Left ventricle myocardium inferior (tissue), 1 donor: ENCODE measurements at regions not wholly inside any gene's neighbourhood (a gene's known extent, or its start where the extent isn't known, plus 50 kb on each side); places are given as distances from the start of the nearest gene placed in this dataset.
"Not testable (repeated sequence)": the region's sequence is repeated elsewhere in the genome, so short reads cannot be mapped to it uniquely, and the experiment has no call there.

Experiments
- DNase-seq: peaks from one replicate; pipeline ENCODE4 v3.0.0-alpha.2; 2020
- H3K27ac ChIP-seq: fragments of 200-600 bp; replicated peaks from 2 replicates; pipeline ENCODE4 v1.8.0; 2021
- H3K27me3 ChIP-seq: fragments of 200-600 bp; 2 replicates; pipeline ENCODE4 v1.8.0; 2021; ENCODE audit warnings: low read depth
- H3K36me3 ChIP-seq: fragments of 200-600 bp; 2 replicates; pipeline ENCODE4 v1.8.0; 2021
- H3K4me1 ChIP-seq: fragments of 200-600 bp; 2 replicates; pipeline ENCODE4 v1.8.0; 2021
- H3K4me3 ChIP-seq: fragments of 200-600 bp; 2 replicates; pipeline ENCODE4 v1.8.0; 2021; ENCODE audit warnings: mild to moderate bottlenecking, moderate library complexity
- H3K9me3 ChIP-seq: fragments of 200-600 bp; replicated peaks from 2 replicates; pipeline ENCODE4 v1.8.0; 2021
- intact Hi-C: fragments of 100-400 bp; cut with micrococcal nuclease; formaldehyde crosslinking; loops from one replicate; pipeline ENCODE4 v1.11.0; 2022
- TF ChIP-seq, protein P1 (sequence below): fragments of 200-600 bp; IDR thresholded peaks from 2 replicates; pipeline ENCODE4 v1.8.0; 2021; ENCODE audit warnings: antibody characterized with exemption, mild to moderate bottlenecking, borderline replicate concordance
- donor health status: DM: no; HTN: yes; CAD: no; lungs with severe emphysema.

DNA sequence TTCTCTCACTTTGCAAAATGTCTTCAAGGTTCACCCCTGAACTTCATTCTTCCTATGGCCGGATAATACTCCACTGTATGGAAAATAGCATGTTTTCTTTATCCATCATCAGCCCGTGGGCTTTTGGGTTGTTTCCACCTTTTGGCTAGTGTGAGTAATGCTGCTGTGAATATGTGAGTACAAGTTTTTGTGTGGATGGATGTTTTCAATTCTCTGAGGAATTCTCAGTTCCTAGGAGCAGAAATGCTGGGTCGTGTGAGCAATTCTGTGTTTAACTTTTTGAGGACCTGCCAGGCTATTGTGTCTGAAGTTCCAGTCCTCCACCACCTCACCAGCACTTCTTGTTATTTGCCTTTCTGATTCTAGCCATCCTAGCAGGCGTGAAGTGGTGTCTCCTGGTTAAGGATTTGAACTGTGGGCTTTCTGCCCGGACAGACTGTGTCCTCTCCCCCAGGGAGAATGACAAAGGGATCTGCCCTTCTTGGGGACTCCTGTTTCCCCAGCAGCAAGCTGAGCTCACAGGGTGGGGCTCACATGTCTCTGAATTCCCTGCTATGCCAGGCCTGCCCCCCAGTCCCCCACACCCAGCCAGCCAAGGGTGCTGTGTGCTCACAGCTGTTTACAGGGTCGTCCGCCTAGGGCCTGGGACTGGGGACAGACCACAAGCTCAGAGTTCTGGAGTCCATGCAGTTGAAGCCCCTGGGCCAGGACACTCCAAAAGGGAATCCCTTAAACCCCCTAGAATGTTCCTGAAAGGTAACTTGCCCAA, 92.2 kb upstream of the CIBAR2 start:
- H3K27ac ChIP-seq = no peak overlapping the region
- DNase-seq = no peak
- no peaks in the 10 kb centered on the region for H3K36me3 ChIP-seq
- peaks cover 83% of the 10 kb centered on the region for H3K4me1 ChIP-seq
- no peaks in the 10 kb centered on the region for H3K27me3 ChIP-seq
- no peaks in the 10 kb centered on the region for H3K9me3 ChIP-seq
- TF ChIP-seq, protein P1, sequence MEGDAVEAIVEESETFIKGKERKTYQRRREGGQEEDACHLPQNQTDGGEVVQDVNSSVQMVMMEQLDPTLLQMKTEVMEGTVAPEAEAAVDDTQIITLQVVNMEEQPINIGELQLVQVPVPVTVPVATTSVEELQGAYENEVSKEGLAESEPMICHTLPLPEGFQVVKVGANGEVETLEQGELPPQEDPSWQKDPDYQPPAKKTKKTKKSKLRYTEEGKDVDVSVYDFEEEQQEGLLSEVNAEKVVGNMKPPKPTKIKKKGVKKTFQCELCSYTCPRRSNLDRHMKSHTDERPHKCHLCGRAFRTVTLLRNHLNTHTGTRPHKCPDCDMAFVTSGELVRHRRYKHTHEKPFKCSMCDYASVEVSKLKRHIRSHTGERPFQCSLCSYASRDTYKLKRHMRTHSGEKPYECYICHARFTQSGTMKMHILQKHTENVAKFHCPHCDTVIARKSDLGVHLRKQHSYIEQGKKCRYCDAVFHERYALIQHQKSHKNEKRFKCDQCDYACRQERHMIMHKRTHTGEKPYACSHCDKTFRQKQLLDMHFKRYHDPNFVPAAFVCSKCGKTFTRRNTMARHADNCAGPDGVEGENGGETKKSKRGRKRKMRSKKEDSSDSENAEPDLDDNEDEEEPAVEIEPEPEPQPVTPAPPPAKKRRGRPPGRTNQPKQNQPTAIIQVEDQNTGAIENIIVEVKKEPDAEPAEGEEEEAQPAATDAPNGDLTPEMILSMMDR = no peak
- intact Hi-C loops = no loop called here
- no peak overlapping the region for H3K4me3 ChIP-seq

DNA sequence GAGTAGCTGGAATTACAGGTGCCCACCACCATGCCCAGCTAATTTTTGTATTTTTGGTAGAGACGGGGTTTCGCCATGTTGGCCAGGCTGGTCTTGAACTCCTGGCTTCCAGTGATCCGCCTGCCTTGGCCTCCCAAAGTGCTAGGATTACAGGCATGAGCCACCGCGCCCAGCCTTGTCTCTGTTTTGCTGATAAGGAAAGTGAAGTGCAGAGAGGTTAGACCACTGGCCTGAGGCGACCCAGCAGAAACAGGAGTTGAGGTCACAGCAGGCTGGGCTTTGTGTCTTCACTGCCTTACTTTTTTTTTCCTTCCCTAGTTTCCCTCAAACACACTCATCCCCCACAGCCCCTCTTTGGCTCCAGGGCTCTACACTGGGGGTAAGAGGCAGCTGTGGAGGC, 93.0 kb upstream of the CIBAR2 start:
- DNase-seq, H3K27me3 ChIP-seq, H3K4me3 ChIP-seq, H3K9me3 ChIP-seq, H3K36me3 ChIP-seq, intact Hi-C loops: not testable (repeated sequence)
- Histone ChIP-seq H3K4me1 (peaks cover 83% of the 10 kb centered on the region), H3K27ac (peak overlapping the region; percentile 74)

DNA sequence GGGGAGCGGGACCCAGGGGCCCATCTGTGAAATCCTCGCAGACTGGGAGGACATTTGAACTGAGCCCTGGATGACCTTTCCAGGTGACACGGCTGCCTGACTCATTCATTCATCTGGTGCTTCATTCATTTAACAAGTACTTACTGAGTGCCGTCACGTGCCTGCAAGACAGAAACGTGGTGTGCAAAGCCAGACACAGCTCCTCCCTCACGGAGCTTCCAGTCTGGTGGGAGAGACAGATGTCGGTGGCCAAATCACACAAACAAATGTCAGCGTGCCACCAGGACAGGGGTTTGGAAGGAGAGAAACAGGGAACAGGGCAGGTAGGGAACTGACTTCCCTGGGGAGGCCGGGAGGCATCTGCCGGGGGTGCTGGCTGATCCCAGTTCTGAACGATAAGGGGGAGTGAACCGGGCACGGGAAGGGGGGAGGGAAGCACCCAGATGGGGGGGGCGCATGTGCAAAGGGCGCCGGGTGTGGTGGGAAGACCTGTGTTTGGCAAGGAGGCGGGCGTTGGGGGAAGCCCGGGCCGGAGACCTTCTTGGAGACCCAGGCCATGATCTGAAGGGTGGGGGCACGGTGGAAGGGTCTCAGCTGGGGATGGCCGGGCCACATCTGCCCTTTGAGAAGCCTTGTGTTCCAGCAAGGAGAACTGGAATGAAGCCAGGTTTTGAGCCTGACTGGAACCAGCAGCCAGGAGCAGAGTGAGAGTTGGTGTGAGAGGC, 93.6 kb upstream of the CIBAR2 start:
- DNase-seq = no peak
- TF ChIP-seq, protein P1 = no peak
- intact Hi-C loops = no loop called here
- Histone ChIP-seq H3K9me3 (no peaks in the 10 kb centered on the region), H3K4me1 (peaks cover 83% of the 10 kb centered on the region), H3K27ac (peak overlapping the region; percentile 74), H3K27me3 (no peaks in the 10 kb centered on the region), H3K4me3 (peak overlapping the region; percentile 32), H3K36me3 (no peaks in the 10 kb centered on the region)

DNA sequence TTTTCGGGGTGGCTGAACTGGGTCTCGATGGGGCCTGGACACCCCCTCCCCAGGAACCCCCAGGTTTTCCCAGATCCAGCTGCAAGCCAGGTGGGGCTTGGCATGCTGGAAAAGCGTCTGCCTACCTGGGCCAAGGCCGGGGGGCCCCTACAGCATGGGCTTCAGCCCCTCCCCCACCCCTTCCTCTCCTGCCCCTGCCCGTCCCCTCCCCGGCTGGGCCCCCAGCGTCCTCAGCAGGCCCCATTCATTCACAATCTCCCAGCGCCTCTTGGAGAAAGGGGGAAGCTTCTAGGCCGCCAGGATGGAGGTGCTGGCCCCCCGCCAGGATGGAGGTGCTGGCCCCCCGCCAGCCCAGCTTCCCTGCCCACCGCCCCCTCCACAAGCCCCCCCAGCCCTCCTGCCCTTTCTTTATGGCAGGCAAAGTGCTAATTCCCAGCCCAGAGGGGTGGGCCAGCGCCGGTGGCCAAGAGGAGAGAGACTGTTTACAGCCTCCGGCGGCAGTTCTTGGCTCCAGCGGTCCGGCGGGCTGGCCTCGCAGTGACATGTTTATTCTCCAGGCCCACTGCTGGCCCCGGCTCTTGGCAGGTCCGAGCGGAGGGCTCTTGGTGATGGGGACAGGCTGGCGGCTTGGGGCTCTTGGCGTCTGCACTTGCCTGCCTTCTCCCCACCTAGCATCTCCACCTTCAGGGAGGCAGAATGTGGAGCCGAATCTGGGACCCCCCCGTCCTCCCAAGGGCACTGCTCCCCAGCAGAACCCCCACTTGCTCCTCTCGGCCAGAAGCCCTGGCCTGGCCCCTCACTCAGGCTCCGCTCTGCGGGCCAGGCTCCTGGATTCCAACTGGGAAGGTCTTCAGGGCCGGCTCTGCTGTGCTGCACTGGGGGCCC, 94.4 kb upstream of the CIBAR2 start:
- no peaks in the 10 kb centered on the region for H3K36me3 ChIP-seq
- no peaks in the 10 kb centered on the region for H3K9me3 ChIP-seq
- H3K27me3 ChIP-seq = no peaks in the 10 kb centered on the region
- intact Hi-C loops = no loop called here
- peak overlapping the region; percentile 74 for H3K27ac ChIP-seq
- H3K4me1 ChIP-seq = peaks cover 78% of the 10 kb centered on the region
- TF ChIP-seq, protein P1 = no peak
- peak; percentile 79 for DNase-seq
- peak overlapping the region; percentile 32 for H3K4me3 ChIP-seq

DNA sequence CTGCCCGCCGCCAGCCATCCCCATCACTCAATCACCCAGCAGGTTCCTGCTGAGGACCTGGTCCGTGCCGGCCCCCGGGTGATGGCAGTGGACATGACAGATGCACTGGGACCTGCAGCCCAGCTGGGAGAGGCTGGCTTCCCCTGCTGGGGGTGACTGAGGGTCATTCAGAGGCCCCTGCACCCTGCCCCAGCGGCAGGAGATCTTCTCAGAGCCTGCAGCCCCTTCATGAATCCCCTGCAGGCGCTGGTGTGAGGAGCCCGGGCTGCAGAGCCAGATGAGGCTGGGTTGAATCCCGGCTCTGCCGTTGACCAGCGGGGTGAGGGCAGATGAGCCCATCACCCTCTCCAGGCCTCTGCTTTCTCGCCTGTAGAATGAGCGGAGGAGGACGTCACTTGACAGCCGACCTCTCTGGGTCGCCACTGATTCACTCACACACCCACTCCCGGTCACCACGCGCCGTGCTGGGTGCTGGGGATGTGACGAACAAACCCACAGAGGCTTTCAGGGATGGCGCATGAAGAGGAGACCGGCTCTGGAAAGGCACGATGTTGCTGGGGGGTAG, 95.2 kb upstream of the CIBAR2 start:
- intact Hi-C loops = no loop called here
- H3K9me3 ChIP-seq = no peaks in the 10 kb centered on the region
- H3K4me1 ChIP-seq = peaks cover 75% of the 10 kb centered on the region
- no peaks in the 10 kb centered on the region for H3K36me3 ChIP-seq
- H3K27ac ChIP-seq = peak overlapping the region; percentile 74
- TF ChIP-seq, protein P1 = no peak
- H3K4me3 ChIP-seq = peak overlapping the region; percentile 32
- DNase-seq = no peak
- H3K27me3 ChIP-seq = no peaks in the 10 kb centered on the region
